HFF-Myc (cell line): ENCODE measurements at regions not wholly inside any gene's neighbourhood (a gene's known extent, or its start where the extent isn't known, plus 50 kb on each side); places are given as distances from the start of the nearest gene placed in this dataset.

Experiments used
- DNase-seq: peaks from one replicate; pipeline ENCODE4 v3.0.0-alpha.2; 2011; ENCODE audit warnings: low read depth; ENCODE audit errors: extremely low read depth
- H3K4me3 ChIP-seq: replicated peaks from 2 replicates; pipeline ENCODE4 v1.5.1; 2011; ENCODE audit warnings: low read depth, mild to moderate bottlenecking, control low read depth, low read length
- CTCF ChIP-seq: IDR thresholded peaks from 2 replicates; pipeline ENCODE4 v1.5.1; 2012; ENCODE audit warnings: mild to moderate bottlenecking, low read depth, low read length, control low read depth; ENCODE audit errors: missing control alignments

DNA sequence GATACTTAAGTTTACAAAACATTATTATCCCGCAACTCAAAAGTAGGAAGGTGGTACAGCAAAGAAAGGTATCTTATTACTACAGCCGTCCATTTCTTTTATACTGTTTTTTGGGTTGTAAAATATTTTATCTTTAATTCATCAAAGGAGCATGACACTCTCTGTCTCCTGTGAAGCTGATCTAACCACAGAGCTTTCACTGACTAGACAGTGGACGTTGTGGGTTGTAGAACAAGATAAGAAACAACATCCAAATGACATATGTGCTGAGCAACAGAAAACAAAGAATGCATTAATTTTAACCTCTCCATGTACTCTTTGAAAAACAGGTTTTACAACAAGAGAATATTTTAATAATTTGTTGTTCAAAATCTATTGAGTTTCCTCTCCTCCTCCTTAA is 195.9 kb upstream of the FBXO33 start:
- no peak for TF ChIP-seq CTCF
- no peak overlapping the region for H3K4me3 ChIP-seq
- DNase-seq, result no peak

DNA sequence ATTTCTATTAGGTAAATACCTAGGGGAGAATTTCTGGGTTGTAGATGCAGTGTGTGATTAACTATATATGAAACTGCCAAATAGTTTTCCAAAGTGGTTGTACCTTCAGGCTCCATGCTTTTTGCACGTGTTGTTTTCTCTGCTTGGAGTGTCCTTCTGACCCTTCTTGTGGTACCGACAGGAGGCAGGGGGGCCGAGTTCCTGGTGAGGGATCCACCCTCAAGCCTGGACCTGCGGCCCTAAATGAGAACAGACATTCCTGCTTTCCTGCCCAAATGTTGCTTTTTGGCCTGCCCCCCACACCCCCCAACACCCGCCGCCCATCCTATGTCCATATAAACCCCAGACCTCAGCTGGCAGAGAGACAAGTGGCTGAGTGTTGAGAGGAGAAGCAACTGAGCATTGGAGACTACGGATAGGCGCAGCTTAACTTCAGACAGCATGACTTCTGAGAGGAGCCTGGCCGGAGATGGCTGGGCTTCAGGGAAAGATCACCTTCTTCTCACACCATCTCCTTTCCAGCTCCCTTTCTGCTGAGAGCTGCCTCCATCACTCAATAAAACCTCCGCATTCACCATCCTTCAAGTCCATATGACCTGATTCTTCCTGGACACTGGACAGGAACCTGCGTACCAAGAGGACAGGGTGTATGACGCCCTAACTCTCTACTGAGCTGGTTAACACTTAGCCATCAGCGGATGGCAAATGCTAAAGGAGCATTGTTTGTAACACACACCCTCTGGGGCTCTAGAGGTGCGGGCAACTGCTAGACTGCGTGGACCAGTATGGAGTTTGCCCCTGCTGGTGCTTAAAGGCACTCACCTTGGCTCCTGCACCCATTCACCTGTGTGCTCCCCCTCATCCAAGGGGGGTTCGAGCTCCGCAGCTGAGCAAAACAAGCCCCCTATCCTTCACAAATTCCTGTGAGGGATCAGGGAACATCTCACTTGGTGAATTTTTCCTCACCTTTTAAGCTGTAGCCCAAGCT is 194.7 kb upstream of the FBXO33 start:
- DNase-seq, result no peak
- TF ChIP-seq CTCF, result no peak
- H3K4me3 ChIP-seq, result no peak overlapping the region

DNA sequence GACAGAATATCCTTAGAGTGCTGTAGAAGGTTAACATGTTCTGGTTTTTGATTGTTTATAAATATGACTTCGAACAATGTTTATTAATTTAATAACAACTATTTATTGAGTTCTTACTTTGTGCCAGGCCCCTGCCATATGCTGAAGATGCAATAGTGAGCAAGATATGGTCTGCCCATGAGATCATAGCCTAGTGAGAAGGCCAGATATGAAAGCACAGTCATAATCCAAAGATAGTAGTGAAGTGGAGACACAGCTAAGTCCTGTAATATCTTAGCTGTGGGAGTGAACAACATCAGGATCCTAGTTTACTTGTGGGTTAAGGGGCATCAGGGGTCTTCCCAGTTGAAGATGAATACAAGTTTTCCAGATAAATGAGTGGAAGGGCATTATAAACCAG is 189.4 kb upstream of the FBXO33 start:
- no peak for DNase-seq
- TF ChIP-seq CTCF, result no peak
- H3K4me3 ChIP-seq, result no peak overlapping the region

- no peak for DNase-seq
- no peak for TF ChIP-seq CTCF
- H3K4me3 ChIP-seq, result no peak overlapping the region
These were observed 189.0 kb upstream of the FBXO33 start for GRCh38 chr14:39621223-39621622.

- no peak for DNase-seq
- H3K4me3 ChIP-seq, result no peak overlapping the region
- TF ChIP-seq CTCF, result no peak
These were observed 185.3 kb upstream of the FBXO33 start for GRCh38 chr14:39617537-39617936.

DNA sequence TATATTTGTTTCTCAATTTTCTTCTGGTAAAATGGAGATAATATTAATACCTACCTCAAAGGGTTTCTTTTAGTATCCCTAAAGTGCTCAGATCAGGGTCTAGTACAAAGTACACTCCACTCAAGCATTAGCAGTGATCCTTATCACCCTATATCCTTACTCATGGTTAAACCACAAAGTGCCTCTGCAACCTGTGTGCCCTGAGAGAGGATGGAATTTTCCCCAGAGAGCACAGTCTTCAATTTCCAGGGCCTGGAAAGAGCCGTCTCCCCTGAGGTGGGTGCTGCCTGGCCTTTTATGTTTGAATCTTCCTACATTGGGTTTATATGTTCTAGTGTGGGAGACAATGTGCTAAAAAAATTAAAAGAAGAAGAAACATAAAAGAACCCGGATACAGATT is 183.1 kb upstream of the FBXO33 start:
- no peak for TF ChIP-seq CTCF
- no peak overlapping the region for H3K4me3 ChIP-seq

More for the DNA sequence above, 183.1 kb upstream of the FBXO33 start:
- no peak for DNase-seq
